GM12892 (cell line): ENCODE measurements at regions not wholly inside any gene's neighbourhood (a gene's known extent, or its start where the extent isn't known, plus 50 kb on each side); places are given as distances from the start of the nearest gene placed in this dataset.

Experiments used
- DNase-seq: peaks from one replicate; pipeline ENCODE4 v3.0.0; 2011; ENCODE audit not compliant: insufficient read length
- FAIRE-seq: peaks from 2 replicates; lab custom pipeline; 2011; peaks lifted over from hg19 to GRCh38; lab: Jason Lieb, UNC
- POLR2A ChIP-seq: IDR thresholded peaks from 2 replicates; pipeline ENCODE4 v1.6.1; 2011; ENCODE audit warnings: low read depth, low read length, control low read depth
- POLR2AphosphoS5 ChIP-seq: IDR thresholded peaks from 2 replicates; pipeline ENCODE4 v1.6.1; 2011; ENCODE audit warnings: low read depth, low read length, control low read depth
- TAF1 ChIP-seq: IDR thresholded peaks from 2 replicates; pipeline ENCODE4 v1.6.1; 2011; ENCODE audit warnings: low read depth, mild to moderate bottlenecking, control low read depth, low read length, borderline replicate concordance

DNA sequence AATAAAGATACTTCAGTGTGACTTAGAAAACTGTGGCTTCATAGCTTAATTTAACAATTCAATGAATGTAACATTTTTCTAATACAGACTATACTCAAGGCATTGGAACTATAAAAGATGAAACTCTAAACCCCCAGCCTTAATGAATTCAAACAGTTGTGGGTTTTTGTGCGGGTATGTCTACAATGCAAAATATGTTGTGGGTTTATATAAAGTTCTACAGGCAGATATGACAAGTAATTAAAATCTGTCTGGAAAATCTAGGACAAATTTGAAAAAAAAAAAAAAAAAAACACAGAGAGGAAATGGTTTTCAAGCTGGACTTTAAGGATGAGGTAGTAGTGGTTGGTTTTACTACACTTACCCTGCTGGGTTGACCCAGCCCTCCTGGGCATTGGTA, 467.5 kb upstream of the TLE4 start:
- DNase-seq: no peak
- TF ChIP-seq TAF1 (no peak), POLR2AphosphoS5 (no peak), POLR2A (no peak)

DNA sequence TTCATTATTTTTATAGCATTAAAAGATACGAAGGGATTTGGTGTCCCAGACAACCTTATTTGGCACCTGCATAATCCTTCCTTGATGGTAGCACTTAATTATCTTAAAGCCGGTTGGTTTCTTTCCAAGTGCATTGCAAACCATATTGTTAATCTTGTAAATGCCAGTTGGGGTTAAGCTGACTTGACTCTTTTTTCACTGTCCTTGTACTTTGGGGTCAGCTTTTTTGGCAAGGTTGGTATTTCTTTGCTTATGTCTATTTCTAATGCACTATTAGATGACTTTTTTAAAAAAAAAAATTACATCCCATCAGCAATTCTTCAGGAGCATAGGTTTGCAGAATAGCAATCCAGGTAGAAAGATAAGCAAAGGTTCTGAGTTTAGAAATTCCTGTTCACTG, 466.8 kb upstream of the TLE4 start:
- FAIRE-seq (no peak), DNase-seq (no peak)
- TF ChIP-seq TAF1: no peak
- TF ChIP-seq POLR2A: no peak
- TF ChIP-seq POLR2AphosphoS5: no peak

More for the DNA sequence above, 467.5 kb upstream of the TLE4 start:
- FAIRE-seq: no peak

DNA sequence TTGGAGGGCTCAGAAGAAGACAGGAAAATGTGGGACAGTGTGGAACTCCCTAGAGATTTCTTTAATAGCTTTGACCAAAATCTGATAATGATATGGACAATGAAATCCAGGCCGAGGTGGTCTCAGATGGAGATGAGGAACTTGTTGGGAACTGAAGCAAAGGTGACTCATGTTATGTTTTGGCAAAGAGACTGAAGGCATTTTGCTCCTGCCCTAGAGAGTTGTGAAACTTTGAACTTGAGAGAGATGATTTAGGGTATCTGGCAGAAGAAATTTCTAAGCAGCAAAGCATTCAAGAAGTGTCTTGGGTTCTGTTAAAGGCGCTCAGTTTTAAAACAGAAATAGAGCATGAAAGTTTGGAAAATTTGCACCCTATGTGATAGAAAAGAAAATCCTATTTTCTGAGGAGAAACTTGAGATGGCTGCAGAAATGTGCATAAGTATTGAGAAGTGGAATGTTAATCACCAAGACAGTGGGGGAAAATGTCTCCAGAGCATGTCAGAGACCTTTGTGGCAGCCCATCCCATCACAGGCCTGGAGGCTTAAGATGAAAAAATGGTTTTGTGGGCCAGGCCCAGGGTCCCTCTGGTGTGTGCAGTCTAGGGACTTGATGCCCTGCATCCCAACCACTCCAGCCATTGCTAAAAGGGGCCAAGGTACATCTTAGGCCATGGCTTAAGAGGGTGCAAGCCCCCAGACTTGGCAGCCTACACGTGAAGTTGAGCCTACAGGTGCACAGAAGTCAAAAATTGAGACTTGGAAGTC, 463.7 kb upstream of the TLE4 start:
- TF ChIP-seq TAF1 (no peak), POLR2AphosphoS5 (no peak)
- FAIRE-seq: no peak
- no peak for DNase-seq

DNA sequence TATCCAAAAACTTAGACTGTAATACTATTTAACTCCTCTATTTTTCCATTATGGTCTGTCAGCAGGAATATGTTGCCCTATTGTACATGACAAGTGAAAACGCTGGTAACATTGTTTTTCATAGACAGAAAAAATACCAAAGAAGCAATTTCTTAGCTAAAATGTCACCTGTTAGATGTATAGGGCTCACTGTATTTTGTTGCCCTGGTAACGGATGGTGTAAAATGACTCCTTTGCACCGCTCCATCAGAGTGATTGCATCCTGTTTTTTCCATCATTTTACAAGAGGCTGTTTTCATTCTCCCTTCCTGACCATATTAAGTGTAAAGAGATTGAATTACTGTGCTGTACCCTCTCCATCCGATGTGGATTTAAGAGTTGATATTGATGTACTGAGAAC, 460.1 kb upstream of the TLE4 start:
- FAIRE-seq (no peak), DNase-seq (no peak)
- TF ChIP-seq POLR2A (no peak), TAF1 (no peak), POLR2AphosphoS5 (no peak)

DNA sequence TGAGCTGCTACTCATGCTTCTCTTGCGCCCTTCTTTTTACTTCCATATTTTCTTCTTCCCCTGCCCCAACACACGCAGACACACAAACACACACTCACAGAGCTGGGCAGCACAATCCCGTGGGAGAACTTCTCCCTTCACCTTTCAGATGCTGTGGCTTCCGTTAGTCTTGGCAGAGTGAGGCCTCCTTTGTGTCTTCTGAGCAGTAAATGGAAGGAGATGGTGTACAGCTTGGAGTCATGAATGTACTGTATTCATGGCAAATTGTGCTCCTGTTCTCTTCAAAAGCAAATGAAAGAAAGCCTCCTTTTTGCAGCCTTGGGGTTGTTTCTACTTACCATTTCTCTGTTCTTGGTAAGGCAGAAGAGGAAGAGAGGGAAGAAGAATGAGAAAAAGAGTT, 456.6 kb upstream of the TLE4 start:
- FAIRE-seq (no peak), DNase-seq (no peak)
- TF ChIP-seq TAF1 (no peak), POLR2A (no peak), POLR2AphosphoS5 (no peak)

DNA sequence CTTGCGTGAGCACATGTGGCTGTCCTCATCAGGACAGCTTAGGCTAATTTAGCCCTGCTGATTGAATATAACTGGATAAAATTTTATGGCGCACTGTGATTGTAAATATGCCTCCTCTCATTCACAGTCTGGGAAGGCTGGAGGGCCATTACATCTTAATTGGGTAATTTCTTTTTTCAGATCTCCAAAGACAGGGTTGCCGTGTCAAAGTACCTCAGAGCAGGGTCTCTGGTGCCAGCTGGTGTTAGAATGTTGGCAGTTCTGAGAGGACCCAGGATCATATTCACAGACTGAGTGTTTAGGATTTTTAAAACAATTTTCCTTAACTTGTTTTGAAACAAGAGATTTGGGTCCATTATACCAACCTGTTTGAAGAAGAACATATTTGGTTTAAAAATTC, 455.7 kb upstream of the TLE4 start:
- DNase-seq: no peak
- no peak for FAIRE-seq
- TF ChIP-seq POLR2A: no peak
- TF ChIP-seq POLR2AphosphoS5: no peak

DNA sequence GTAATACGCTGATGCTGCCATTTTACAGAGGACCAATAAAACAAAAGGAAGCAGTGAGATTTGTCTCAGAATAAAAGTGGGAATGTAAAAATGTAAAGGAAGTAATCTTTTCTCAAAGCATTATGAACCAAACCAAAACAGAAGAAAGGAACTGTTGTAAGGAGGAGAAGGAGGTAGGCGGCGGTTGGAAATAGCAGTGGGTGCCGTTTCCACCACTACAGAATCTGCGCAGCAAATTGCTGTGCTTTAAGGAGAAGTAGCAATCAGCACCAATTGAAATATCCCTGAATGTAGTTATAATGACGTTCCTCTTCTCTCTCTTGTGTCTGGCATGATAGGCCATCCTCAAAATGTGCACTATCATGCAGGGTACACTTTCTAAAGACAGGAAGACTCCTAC, 455.1 kb upstream of the TLE4 start:
- DNase-seq: no peak
- TF ChIP-seq TAF1 (no peak), POLR2AphosphoS5 (no peak), POLR2A (no peak)
- no peak for FAIRE-seq

DNA sequence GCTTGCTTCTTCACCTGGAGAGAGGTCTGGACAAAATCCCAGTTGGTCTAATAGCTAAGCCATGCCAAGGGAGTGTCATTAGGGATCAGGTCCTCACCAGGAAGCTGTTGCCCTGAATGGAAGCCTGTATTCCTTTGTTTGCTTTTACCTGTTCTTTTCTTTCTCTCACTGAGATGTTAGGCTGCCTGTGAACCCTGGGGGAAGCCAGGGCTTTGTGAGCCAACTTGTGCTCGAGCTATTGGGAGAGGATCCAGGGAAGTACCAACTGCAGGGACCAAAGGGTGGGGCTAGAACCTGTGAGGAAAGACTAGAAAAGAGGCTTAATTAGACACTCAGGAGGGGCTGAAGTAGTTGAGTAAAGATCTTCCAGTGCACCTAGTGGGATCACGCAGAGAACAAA, 451.2 kb upstream of the TLE4 start:
- FAIRE-seq (no peak), DNase-seq (no peak)
- TF ChIP-seq POLR2A (no peak), TAF1 (no peak), POLR2AphosphoS5 (no peak)

DNA sequence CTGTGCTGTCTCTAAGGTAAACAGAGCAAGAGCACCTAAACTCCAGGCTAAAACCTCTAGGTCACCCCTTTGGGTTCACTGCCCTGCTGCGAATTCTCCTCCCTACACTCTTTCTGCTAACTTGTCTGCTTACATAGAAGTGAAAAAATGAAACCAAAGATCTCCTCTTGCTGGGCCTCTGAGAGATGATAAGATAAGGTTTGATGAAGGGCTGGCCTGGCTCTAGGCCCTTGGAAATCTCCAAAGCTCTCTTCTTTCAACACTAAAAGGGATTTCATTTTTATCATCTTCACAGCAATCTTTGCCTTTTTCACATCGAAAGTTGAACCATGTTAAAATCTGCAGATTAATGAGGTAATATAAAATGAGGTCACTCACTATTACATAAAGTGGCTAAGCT, 450.8 kb upstream of the TLE4 start:
- FAIRE-seq: no peak
- TF ChIP-seq TAF1 (no peak), POLR2AphosphoS5 (no peak), POLR2A (no peak)
- DNase-seq: no peak

DNA sequence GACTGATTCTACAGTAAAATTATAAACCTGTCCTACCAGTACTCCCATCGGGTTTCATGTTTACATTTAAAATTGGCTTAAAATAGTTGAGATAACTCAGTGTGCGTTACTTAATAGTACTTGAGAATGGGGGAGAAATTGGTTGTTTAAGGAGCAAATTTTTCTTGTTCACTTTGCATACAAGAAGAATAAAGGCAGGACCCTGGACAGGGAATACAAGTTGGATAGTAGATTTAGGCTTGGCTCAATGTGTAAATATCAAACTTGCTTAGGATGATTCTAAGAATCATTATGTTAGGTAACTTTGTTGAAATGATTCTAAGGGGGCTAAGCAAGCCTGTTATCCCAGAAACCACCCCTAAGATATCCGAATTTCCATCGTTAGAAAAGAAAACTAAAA, 448.4 kb upstream of the TLE4 start:
- TF ChIP-seq POLR2A (no peak), TAF1 (no peak), POLR2AphosphoS5 (no peak)
- FAIRE-seq (no peak), DNase-seq (no peak)

DNA sequence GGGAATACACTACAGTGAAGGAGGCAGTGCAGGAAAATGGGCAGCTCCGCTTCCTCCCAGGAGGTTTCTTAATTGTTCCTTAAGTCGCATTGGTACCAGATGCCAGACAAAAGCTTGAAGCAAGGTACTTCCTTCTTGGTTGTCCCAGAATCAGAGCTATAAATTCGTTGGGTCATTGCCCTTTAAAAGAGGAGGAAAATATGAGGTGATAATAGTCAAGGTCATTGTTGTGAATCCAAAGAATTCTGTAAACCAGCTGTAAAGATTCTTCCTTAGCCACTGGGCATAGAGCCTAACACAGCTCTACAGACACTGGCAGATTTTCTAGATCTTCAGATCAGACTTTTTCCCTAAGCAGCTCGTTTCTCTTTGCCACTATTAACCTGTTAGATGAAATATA, 444.1 kb upstream of the TLE4 start:
- no peak for DNase-seq

DNA sequence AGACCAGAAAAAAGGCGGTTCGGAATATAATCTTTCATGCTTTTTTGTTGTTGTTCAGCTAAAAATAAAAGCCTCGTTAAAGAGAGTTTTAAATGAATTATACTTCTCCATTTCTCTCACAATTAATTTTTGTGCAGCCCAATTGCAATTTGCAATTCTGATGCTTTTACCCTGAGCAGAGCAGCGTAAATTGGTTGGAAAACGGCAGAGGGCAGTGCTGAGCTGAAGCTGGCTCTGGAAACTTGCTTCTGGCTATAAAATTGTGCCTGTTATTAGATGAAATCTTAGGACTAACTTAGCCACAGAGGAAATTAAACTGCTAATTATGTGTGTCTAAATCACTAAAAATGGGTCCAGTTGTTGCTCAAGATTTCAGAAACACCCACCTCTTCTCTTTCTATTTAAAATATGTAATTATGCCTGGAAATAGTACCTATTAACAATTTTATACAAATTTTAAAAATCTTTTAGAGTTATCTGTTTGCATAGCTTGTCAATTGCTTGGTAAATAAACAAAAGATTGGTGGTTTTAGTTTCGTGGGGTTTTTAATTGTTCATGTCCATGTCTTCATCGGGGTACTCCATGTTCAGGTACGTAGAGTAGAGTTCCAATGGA, 441.8 kb upstream of the TLE4 start:
- no peak for TF ChIP-seq TAF1
- no peak for TF ChIP-seq POLR2AphosphoS5
- TF ChIP-seq POLR2A: no peak
- DNase-seq (no peak), FAIRE-seq (no peak)

More for the DNA sequence above, 444.1 kb upstream of the TLE4 start:
- TF ChIP-seq POLR2A (no peak), TAF1 (no peak), POLR2AphosphoS5 (no peak)
- FAIRE-seq: no peak
